ENCODE measurements at regions not wholly inside any gene's neighbourhood (a gene's known extent, or its start where the extent isn't known, plus 50 kb on each side); places are given as distances from the start of the nearest gene placed in this dataset.
A peak's percentile ranks its signal among the peaks of the same experiment; 100 is the strongest.

DNA sequence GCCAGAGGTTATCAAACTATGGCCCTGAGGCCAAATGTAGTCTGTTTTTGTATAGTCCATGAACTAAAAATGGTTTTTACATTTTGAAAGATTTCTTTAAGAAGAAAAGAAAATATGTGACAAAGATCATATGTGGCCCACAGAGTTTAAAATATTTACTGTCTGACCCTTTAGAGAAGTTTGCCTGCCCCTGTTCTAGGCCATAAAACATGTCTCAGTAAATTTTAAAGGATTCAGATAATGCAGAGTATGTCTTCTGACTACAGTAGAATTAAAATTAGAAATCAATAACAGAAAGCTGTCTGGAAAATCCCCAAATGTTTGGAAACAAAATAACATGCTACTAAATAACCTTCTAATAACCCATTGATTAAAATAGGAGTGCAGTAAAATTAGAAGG is 86.3 kb downstream of the KCNRG start:
- no peak for DNase-seq (ENCODE audit: low read depth, low spot score)

GRCh38 chr13:50104493-50104892 is 89.2 kb downstream of the KCNRG start:
- no peak for DNase-seq (ENCODE audit: low read depth, low spot score)

DNA sequence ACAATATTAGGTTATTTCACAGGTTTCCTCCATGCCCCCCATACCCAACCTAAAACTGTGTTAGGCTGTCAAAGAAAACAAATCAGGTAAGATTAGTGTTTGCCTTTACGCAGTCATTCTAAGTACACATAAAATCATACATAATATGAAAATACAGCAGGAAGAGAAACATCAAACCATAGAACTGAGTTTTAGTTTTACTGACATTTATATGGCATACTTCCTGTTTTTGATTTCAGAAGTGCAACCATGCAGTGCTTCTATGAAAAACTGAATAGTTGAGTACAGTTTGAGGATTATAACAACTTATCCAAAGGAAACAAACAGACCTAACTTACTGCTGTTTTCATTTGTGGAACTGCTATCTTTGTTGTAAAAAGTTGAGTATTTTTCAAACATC is 91.3 kb downstream of the KCNRG start:
- no peak for DNase-seq (ENCODE audit: low read depth, low spot score)

- no peak for DNase-seq (ENCODE audit: low read depth, low spot score)
Measured at GRCh38 chr13:50107205-50107604, 92.0 kb downstream of the KCNRG start.

GRCh38 chr13:50114961-50115360 is 99.7 kb downstream of the KCNRG start:
- DNase-seq (ENCODE audit: low read depth, low spot score) = no peak

DNA sequence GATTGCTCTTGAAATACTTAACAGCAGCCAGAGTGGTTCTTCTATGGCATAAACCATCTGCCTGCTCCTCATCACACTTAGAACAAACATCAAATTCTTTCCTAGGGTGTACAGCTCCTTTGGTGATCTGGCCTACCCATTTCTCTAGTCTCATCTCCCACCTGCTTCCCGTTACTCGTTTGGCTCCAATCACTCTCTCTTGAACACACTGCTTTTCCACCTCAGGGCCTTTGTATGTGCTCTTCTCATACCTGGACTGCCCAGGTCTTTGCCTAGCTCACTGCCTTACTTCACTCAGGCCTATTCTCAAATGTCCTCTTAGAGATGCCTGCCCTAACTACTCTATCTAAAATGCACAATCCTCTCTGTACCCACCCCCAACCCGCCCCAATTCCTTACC is 100.5 kb downstream of the KCNRG start:
- DNase-seq (ENCODE audit: low read depth, low spot score) = no peak

- DNase-seq (ENCODE audit: low read depth, low spot score) = no peak
Measured at GRCh38 chr13:50116430-50116973, 101.3 kb downstream of the KCNRG start.

- DNase-seq (ENCODE audit: low read depth, low spot score) = no peak
Measured at GRCh38 chr13:50119591-50119990, 104.3 kb downstream of the KCNRG start.

- DNase-seq (ENCODE audit: low read depth, low spot score) = no peak
Measured at GRCh38 chr13:50122455-50122854, 107.2 kb downstream of the KCNRG start.

DNA sequence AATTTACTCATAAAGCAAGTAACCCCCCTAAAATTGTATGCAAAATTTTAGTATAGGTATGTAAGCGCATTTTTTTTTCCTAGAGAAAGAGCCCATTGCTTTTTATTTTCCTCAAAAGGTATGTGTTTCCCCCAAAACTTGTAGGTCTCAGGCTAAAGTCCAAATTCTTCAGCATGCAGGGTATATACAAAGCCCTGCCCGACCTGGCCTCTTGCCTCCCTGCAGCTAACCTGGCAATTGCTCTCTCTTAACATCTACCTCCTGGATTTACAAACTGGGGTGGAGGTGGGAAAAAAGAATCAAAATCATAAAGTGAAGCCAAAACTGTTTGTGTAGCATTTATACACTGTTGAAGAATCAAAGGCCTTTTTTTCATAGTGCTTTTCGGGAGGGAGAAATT is 107.8 kb downstream of the KCNRG start:
- no peak for DNase-seq (ENCODE audit: low read depth, low spot score)

DNA sequence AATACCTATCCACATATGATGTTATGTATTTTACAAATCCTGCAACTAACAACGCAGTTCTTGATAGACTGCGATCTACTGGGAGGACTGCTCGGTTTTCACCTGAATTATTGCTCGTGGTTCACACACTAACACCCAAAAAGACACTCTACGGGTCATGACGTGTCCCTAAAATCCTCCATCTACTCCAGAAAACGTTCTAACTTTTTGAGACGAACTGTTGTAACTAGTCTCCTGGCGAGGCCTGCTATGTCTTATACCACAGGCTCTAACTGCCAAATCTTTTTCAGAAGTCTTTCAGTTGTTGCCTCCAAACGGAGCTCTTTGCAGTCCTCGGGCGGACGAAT is 108.2 kb downstream of the KCNRG start:
- no peak for DNase-seq (ENCODE audit: low read depth, low spot score)

DNA sequence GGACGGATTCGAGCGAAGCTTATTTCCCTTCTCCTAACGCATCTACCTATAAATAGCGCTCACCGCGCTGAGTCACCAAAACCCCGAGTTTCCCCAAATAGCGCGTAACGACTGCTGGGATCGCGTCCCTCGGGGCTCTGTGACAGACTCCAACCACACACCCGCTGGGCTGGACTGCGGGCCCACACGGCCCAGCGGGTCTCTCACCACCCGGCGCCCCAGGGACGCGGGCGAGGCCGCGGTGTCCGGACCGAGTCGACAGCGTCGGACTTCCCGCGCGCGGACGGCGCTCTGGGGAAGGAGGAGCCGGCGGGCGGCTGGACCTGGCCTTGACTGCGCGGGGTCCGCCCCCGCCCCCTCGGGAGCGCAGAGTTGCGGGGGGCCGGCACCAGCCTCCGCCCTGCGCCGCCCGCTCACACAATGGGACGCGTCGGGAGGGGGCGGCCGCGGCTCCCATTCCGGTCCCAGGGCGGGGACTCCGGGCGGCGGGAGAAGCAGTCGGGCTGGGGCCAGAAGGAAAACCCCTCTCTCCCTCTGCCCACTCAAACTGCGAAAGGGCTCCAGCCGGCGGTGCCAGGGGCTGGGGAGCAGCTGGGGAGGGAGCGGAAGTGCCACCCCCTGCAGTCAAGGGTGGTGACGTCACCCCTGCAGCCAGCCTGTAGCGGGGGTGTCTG is 108.8 kb downstream of the KCNRG start:
- DNase-seq (ENCODE audit: low read depth, low spot score) = peak; percentile 84

DNA sequence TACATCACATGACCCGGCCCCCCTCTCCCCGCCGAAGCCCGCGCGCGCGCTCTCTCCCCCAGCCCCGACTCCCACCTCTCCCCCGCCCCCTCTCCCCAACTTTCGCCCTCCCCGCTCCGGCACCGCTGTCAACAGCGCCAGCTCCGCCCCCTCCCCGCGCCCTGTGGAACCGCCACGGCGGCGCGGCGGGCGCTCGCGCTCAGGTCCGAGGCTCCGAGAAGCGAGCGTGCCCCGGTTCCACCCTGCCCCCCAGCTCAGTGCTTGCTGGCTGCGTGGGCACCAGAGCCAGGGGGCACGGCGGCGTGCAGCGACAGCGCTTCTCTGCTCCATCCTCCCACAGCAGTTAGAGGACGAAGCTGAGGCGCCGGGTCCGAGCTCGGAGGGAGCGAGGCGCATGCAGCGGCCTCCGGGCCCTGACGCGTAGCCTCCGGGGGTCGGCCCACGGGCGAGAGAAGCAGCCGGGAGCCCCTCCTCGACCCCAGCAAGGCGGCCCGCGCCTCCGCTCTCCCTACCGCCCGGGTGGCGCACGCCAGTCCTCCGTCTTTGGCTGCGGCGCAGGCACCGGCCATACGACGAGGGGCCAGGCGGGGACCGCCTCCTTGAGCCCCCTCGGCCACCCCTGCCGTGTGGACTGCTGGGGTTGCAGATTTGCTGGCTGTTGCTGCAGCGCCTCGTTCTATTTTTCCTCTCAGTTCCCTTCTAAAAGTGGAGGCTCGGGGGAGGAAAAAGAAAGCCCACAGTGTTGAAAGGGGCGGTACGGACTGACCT is 109.5 kb downstream of the KCNRG start:
- DNase-seq (ENCODE audit: low read depth, low spot score) = no peak

- DNase-seq (ENCODE audit: low read depth, low spot score) = no peak
Measured at GRCh38 chr13:50125304-50125553, 110.0 kb downstream of the KCNRG start.

GRCh38 chr13:50125554-50126262 is 110.5 kb downstream of the KCNRG start:
- DNase-seq (ENCODE audit: low read depth, low spot score) = peak; percentile 76

- no peak for DNase-seq (ENCODE audit: low read depth, low spot score)
Measured at GRCh38 chr13:50126263-50126992, 111.2 kb downstream of the KCNRG start.

GRCh38 chr13:50126993-50127725 is 111.9 kb downstream of the KCNRG start:
- DNase-seq (ENCODE audit: low read depth, low spot score) = peak; percentile 25

- DNase-seq (ENCODE audit: low read depth, low spot score) = no peak
Measured at GRCh38 chr13:50127726-50128291, 112.6 kb downstream of the KCNRG start.

GRCh38 chr13:50128428-50128931 is 113.2 kb downstream of the KCNRG start:
- DNase-seq (ENCODE audit: low read depth, low spot score) = no peak

DNA sequence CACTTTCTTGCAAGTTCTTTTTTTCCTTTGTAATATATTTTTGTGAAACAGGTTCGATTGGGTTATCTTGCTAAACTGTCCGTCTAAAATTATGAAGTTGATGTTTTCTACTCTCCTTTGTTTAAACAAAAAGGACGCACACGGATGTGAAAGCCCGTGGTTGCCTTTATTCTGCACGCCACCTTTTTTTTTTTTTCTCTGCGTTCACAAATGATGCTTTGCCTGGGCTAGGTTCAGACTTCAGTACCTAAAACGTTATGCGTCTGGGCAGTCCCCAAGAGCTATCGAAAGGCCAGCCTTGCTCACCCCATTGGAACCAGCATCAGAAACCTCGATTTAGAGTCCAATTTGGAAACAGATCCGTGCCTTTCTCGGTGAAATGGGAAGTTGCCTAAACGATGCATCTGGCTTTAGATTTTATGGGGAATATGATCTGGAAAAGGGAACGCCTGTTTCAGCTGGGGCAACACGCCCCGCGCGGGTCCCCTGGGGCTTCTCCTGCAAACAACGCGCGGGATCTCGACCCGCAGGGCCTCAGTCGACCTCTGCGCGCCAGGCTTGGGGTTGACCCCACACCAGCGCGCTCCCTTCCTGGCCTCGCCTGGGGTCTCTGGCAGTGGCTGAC is 113.9 kb downstream of the KCNRG start:
- no peak for DNase-seq (ENCODE audit: low read depth, low spot score)
